K562 (cell line): ENCODE measurements at regions not wholly inside any gene's neighbourhood (a gene's known extent, or its start where the extent isn't known, plus 50 kb on each side); places are given as distances from the start of the nearest gene placed in this dataset.

Experiments
- ATAC-seq: fragments of 200-7000 bp; cut with Tn5 transposase; 3 replicates; pipeline ENCODE4 v1.9.1; 2020; ENCODE audit warnings: moderate library complexity
- BruUV-seq: library from RNA; stranded (reverse); fragments of 400-500 nt; replicated peaks from 2 replicates; lab custom pipeline; 2021; lab: Mats Ljungman, UMichigan
- CTCF ChIA-PET: fragments of 300-600 bp; formaldehyde crosslinking; extraction: SDS; loops from one replicate; lab custom pipeline; 2021; ENCODE audit warnings: low intra/inter-chr PET ratio; lab: Yijun Ruan, JAX
- POLR2A ChIA-PET: fragments of 300-600, 350-650 bp; sonication (Branson Sonifier 250); formaldehyde crosslinking; extraction: SDS; loops from one replicate; lab custom pipeline; 2021; ENCODE audit warnings: antibody characterized with exemption, inconsistent platforms; lab: Yijun Ruan, JAX
- DNase-seq, 4 experiments: peaks; one replicate each; pipeline versions ENCODE4 v3.0.0 to v3.0.0-alpha.2; 2011 to 2018; ENCODE audit warnings: low spot score in 3 of 4, mixed read lengths in 3 of 4; ENCODE audit errors: extremely low read depth in 1 of 4
- FAIRE-seq: peaks from 2 replicates; lab custom pipeline; 2011; peaks lifted over from hg19 to GRCh38; lab: Jason Lieb, UNC
- H2AFZ ChIP-seq: 2 replicates; pipeline ENCODE4 v1.6.0; 2011; ENCODE audit warnings: low read depth, low read length, control low read depth, inconsistent platforms
- H3K27ac ChIP-seq: fragments of 200-600 bp; 3 replicates; pipeline ENCODE4 v1.8.0; 2011; ENCODE audit warnings: low read depth, mild to moderate bottlenecking, control low read depth, inconsistent platforms, low read length, moderate library complexity, mixed read lengths; ENCODE audit errors: extremely low read depth
- H3K27me3 ChIP-seq, 2 experiments: fragments of 300-600 bp in 1 of 2; 2 replicates in 1 of 2; 3 replicates in 1 of 2; pipeline versions ENCODE4 v1.6.0 to v1.8.0; 2011; ENCODE audit warnings: inconsistent platforms in 2 of 2, low read length in 2 of 2, mild to moderate bottlenecking in 1 of 2, mixed read lengths in 1 of 2, moderate library complexity in 1 of 2; ENCODE audit not compliant: control insufficient read depth in 2 of 2, insufficient read depth in 2 of 2
- H3K36me3 ChIP-seq: fragments of 300-600 bp; 3 replicates; pipeline ENCODE4 v1.8.0; 2011; ENCODE audit warnings: mild to moderate bottlenecking, low read length, inconsistent platforms; ENCODE audit not compliant: control insufficient read depth, insufficient read depth
- H3K4me1 ChIP-seq, 2 experiments: fragments of 200-600 bp in 1 of 2; replicated peaks in 1 of 2; 2 replicates in 1 of 2; 3 replicates in 1 of 2; pipeline versions ENCODE4 v1.5.1 to v1.8.0; 2011; ENCODE audit warnings: inconsistent platforms in 2 of 2, low read length in 2 of 2, mild to moderate bottlenecking in 1 of 2, mixed read lengths in 1 of 2, moderate library complexity in 1 of 2; ENCODE audit not compliant: control insufficient read depth in 2 of 2, insufficient read depth in 2 of 2
- H3K4me2 ChIP-seq: 2 replicates; pipeline ENCODE4 v1.6.1; 2011; ENCODE audit warnings: low read length, control low read depth, inconsistent platforms, mixed read lengths; ENCODE audit not compliant: insufficient read depth
- H3K4me3 ChIP-seq: fragments of 200-600 bp; sonication (generic), shearing (Covaris generic); 2 replicates; pipeline ENCODE4 v1.5.1; 2016; ENCODE audit warnings: control low read depth, inconsistent platforms
- H3K79me2 ChIP-seq: fragments of 200-600 bp; 3 replicates; pipeline ENCODE4 v1.8.0; 2011; ENCODE audit warnings: low read length, inconsistent platforms; ENCODE audit not compliant: control insufficient read depth, insufficient read depth
- H3K9ac ChIP-seq, 2 experiments: 2 replicates each; pipeline versions ENCODE4 v1.6.0 to v1.6.1; 2011; ENCODE audit warnings: low read depth in 2 of 2, low read length in 2 of 2, control low read depth in 1 of 2, inconsistent platforms in 1 of 2, mild to moderate bottlenecking in 1 of 2, mixed read lengths in 1 of 2; ENCODE audit not compliant: insufficient read depth in 1 of 2
- H3K9me1 ChIP-seq: one replicate; pipeline ENCODE4 v1.6.0; 2011; ENCODE audit warnings: inconsistent platforms, mild to moderate bottlenecking, low read length, moderate library complexity; ENCODE audit not compliant: control insufficient read depth, insufficient read depth
- H3K9me3 ChIP-seq: replicated peaks from 2 replicates; pipeline ENCODE4 v1.5.1; 2011; ENCODE audit warnings: low read depth, low read length, inconsistent platforms; ENCODE audit not compliant: control insufficient read depth, insufficient read depth
- H4K20me1 ChIP-seq: replicated peaks from 2 replicates; pipeline ENCODE4 v1.6.1; 2011; ENCODE audit warnings: low read length, inconsistent platforms, mixed read lengths; ENCODE audit not compliant: control insufficient read depth, insufficient read depth
- ADNP ChIP-seq: fragments of 200-800 bp; sonication (Bioruptor generic); IDR thresholded peaks from 2 replicates; pipeline ENCODE4 v1.6.1; 2016; ENCODE audit warnings: missing genetic modification characterization, missing compliant biosample characterization
- CCAR2 ChIP-seq: fragments of 200-400 bp; formaldehyde crosslinking; IDR thresholded peaks from 2 replicates; pipeline ENCODE4 v1.6.1; 2017; ENCODE audit warnings: mild to moderate bottlenecking, low read depth, low read length
- CTBP1 ChIP-seq: fragments of 450-650 bp; IDR thresholded peaks from 2 replicates; pipeline ENCODE4 v1.6.1; 2016; ENCODE audit warnings: borderline replicate concordance
- CXXC5 ChIP-seq: fragments of 250-450 bp; sonication (Bioruptor Pico); IDR thresholded peaks from 2 replicates; pipeline ENCODE4 v1.8.0; 2022; ENCODE audit warnings: inconsistent platforms, mild to moderate bottlenecking, moderate library complexity
- GTF3C2 ChIP-seq: IDR thresholded peaks from 3 replicates; pipeline ENCODE4 v1.6.1; 2011; ENCODE audit warnings: borderline replicate concordance, mild to moderate bottlenecking, moderate library complexity; ENCODE audit not compliant: insufficient read length; ENCODE audit errors: extremely low read depth
- POLR2G ChIP-seq: fragments of 200-400 bp; formaldehyde crosslinking; IDR thresholded peaks from 2 replicates; pipeline ENCODE4 v1.6.1; 2017; ENCODE audit warnings: low read depth, mild to moderate bottlenecking, antibody characterized with exemption, low read length, moderate library complexity
- SIN3A ChIP-seq, 2 experiments: fragments of 150-350 bp in 1 of 2; IDR thresholded peaks; 2 replicates each; pipeline ENCODE4 v1.6.1; 2011 to 2016; ENCODE audit warnings: borderline replicate concordance in 2 of 2, low read depth in 2 of 2, low read length in 2 of 2, mild to moderate bottlenecking in 2 of 2, moderate library complexity in 2 of 2; ENCODE audit not compliant: control insufficient read depth in 1 of 2
- SMAD2 ChIP-seq: fragments of 150-350 bp; IDR thresholded peaks from 2 replicates; pipeline ENCODE4 v1.6.1; 2014; ENCODE audit warnings: low read depth, mild to moderate bottlenecking, low read length
- SMARCE1 ChIP-seq: fragments of 450-650 bp; IDR thresholded peaks from 2 replicates; pipeline ENCODE4 v1.7.1; 2016; ENCODE audit warnings: mild to moderate bottlenecking
- ZEB2 ChIP-seq: fragments of 450-650 bp; IDR thresholded peaks from 2 replicates; pipeline ENCODE4 v1.6.1; 2016
- WGBS: fragments of 100-300 bp; shearing (Covaris generic); methylation state at CpG from one replicate; pipeline ENCODE4 v1.1.6; 2016; ENCODE audit warnings: low coverage, mixed read lengths; ENCODE audit not compliant: insufficient coverage; ENCODE audit errors: missing lambda C conversion rate; 5-methylcytosine and 5-hydroxymethylcytosine counted together
- in situ Hi-C: fragments of 300-500 bp; cut with MboI; formaldehyde crosslinking; loops from 4 replicates; pipeline ENCODE4 v1.15.0; 2018; ENCODE audit warnings: inconsistent platforms, mixed read lengths
- intact Hi-C: fragments of 100-400 bp; cut with micrococcal nuclease; formaldehyde crosslinking; loops from 2 replicates; pipeline ENCODE4 v1.14.2; 2022

GRCh38 chr3:21109056-21109455, 642.0 kb downstream of the ZNF385D start:
- ChIA-PET POLR2A (no interaction called here), CTCF (no interaction called here)
- no peaks in the 10 kb centered on the region for H3K36me3 ChIP-seq
- TF ChIP-seq SMAD2 = no peak
- no peak for TF ChIP-seq CCAR2
- TF ChIP-seq CTBP1 = no peak
- no peak for TF ChIP-seq SIN3A (IDR thresholded peaks at IDR 0.05; ENCODE audit: borderline replicate concordance in 2 of 2, control insufficient read depth in 1 of 2, low read depth in 2 of 2, low read length in 2 of 2)
- no peak for TF ChIP-seq SMARCE1
- no peak for TF ChIP-seq ADNP
- TF ChIP-seq GTF3C2 = no peak
- TF ChIP-seq ZEB2 = no peak
- no peak for TF ChIP-seq POLR2G
- TF ChIP-seq CXXC5 = no peak
- no peak overlapping the region for H3K27ac ChIP-seq
- BruUV-seq = no TSS peak
- no peaks in the 10 kb centered on the region for H3K79me2 ChIP-seq
- in situ Hi-C loops (no loop called here), intact Hi-C loops (no loop called here)
- no peaks in the 10 kb centered on the region for H3K27me3 ChIP-seq
- FAIRE-seq = no peak
- no peak for DNase-seq
- H3K9me3 ChIP-seq = no peaks in the 10 kb centered on the region; the same call in 1 of the 2 replicates
- ATAC-seq = no peak
- 0% methylated on average over 3 of the region's 3 CpGs for WGBS
- H2AFZ ChIP-seq = no peak overlapping the region
- H3K9me1 ChIP-seq = no peaks in the 10 kb centered on the region
- no peak overlapping the region for H3K4me3 ChIP-seq
- no peaks in the 10 kb centered on the region for H4K20me1 ChIP-seq
- H3K4me2 ChIP-seq = no peak overlapping the region
- no peaks in the 10 kb centered on the region for H3K4me1 ChIP-seq
- H3K9ac ChIP-seq = no peak overlapping the region
